Dorsolateral prefrontal cortex (tissue), 40 donors: ENCODE measurements at regions not wholly inside any gene's neighbourhood (a gene's known extent, or its start where the extent isn't known, plus 50 kb on each side); places are given as distances from the start of the nearest gene placed in this dataset.

Experiments
- microRNA-seq, 43 experiments: library from miRNA; unstranded; fragments of <30 nt; microRNA quantifications; one replicate each; pipeline ENCODE4 v1.2.0, GENCODE V29; 2022

Small RNA genes lying in the stretch of these regions (microRNA-seq; reads per million reads assigned to microRNA genes)
- 0 reads per million in 43 experiments for gene MIR4280
